Stimulated activated memory B cell treated with anti-CD40 and anti-IgM and Interleukin-4, amounts not matched to agents 10 μg/mL and 1 μg/mL and 100 μg/mL, for 72 hours (primary cell): ENCODE measurements at regions not wholly inside any gene's neighbourhood (a gene's known extent, or its start where the extent isn't known, plus 50 kb on each side); places are given as distances from the start of the nearest gene placed in this dataset.

Experiments used
- ATAC-seq: fragments of 150-1000 bp; cut with Tn5 transposase; 2 replicates; pipeline ENCODE4 v1.10.0; 2021
- H3K27ac Mint-ChIP-seq: one replicate; pipeline ENCODE4 v1.8.0; 2022; ENCODE audit warnings: mild to moderate bottlenecking, mixed read lengths
- H3K27me3 Mint-ChIP-seq: one replicate; pipeline ENCODE4 v1.8.0; 2022; ENCODE audit warnings: mixed read lengths
- H3K36me3 Mint-ChIP-seq: one replicate; pipeline ENCODE4 v1.8.0; 2022; ENCODE audit warnings: mixed read lengths
- H3K4me1 Mint-ChIP-seq: one replicate; pipeline ENCODE4 v1.8.0; 2022; ENCODE audit warnings: mixed read lengths
- H3K4me3 Mint-ChIP-seq: one replicate; pipeline ENCODE4 v1.8.0; 2022; ENCODE audit warnings: mild to moderate bottlenecking, moderate library complexity, mixed read lengths
- H3K9me3 Mint-ChIP-seq: one replicate; pipeline ENCODE4 v1.8.0; 2022; ENCODE audit warnings: mixed read lengths

DNA sequence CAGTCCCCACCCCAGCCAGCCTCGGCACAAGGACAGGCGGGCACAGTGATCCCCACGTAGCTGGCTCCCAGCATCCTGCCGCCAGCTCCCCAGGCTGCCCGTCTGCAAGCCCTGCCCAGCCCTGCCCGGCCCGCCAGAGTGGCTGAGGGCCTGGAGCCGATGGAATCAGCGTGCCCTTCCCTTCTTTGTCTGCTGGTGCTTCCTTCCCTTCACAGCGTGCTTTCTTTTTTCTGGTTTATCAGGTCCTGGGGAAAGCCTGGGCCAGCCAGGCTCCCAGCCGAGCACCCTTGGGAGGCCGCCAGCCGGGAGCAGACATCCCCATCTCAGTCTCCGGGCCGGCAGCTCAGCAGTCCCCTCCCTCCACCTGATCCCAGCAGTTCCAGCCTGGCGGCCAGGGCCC lies 54.7 kb upstream of the SMAD6 start:
- Mint-ChIP-seq H3K27ac (no peak overlapping the region), H3K4me1 (no peaks in the 10 kb centered on the region), H3K9me3 (no peaks in the 10 kb centered on the region), H3K27me3 (peaks cover 18% of the 10 kb centered on the region), H3K36me3 (no peaks in the 10 kb centered on the region), H3K4me3 (no peak overlapping the region)
- ATAC-seq, result no peak

DNA sequence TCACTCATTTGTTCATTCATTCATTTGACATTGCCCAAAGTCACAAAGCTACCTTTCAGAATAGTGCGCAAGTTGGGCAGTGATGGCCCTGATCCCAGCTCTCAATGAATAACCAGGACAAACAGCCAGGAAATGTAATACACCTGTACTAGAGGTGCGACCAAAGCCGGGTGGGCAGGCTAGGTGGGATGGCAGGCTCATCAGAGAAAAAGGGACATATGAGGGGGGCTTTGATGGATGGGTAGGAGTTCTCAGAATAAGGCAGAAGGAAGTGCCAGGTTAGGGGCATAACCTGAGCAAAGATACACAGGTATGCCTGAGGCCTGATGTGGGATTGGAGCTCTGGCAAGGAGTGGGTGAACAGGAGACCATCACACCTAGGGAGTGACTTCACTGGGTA lies 53.4 kb upstream of the SMAD6 start:
- no peak for ATAC-seq
- Mint-ChIP-seq H3K36me3 (no peaks in the 10 kb centered on the region), H3K27me3 (peaks cover 31% of the 10 kb centered on the region), H3K9me3 (no peaks in the 10 kb centered on the region), H3K4me3 (no peak overlapping the region), H3K27ac (no peak overlapping the region), H3K4me1 (no peaks in the 10 kb centered on the region)

- H3K27ac Mint-ChIP-seq, result no peak overlapping the region
- no peaks in the 10 kb centered on the region for H3K9me3 Mint-ChIP-seq
- peaks cover 39% of the 10 kb centered on the region for H3K27me3 Mint-ChIP-seq
- no peaks in the 10 kb centered on the region for H3K4me1 Mint-ChIP-seq
- H3K4me3 Mint-ChIP-seq, result no peak overlapping the region
- no peak for ATAC-seq
- H3K36me3 Mint-ChIP-seq, result no peaks in the 10 kb centered on the region
Measured at GRCh38 chr15:66649235-66649984, 52.6 kb upstream of the SMAD6 start.

DNA sequence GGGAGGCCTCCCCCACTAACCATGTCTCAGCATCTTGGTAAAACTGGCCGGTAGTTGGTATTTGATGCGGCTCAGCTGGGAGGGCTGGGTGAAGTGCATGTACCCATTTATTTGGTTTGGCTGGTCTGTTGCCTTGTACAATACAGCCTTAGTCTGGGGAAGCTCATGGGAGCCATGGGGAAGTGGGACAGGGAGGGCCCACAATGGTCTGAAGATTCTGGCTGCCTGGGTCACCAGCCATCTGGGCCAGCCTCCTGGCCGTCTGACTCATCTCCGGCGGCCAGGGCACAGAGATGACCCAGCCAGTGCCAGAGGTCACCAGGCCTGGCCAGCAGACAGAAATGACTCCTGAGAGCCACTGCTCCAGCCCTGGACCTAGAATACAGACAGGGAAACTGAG lies 51.6 kb upstream of the SMAD6 start:
- Mint-ChIP-seq H3K27me3 (peaks cover 42% of the 10 kb centered on the region), H3K4me1 (no peaks in the 10 kb centered on the region), H3K27ac (no peak overlapping the region), H3K36me3 (no peaks in the 10 kb centered on the region), H3K9me3 (no peaks in the 10 kb centered on the region), H3K4me3 (no peak overlapping the region)
- ATAC-seq, result no peak

DNA sequence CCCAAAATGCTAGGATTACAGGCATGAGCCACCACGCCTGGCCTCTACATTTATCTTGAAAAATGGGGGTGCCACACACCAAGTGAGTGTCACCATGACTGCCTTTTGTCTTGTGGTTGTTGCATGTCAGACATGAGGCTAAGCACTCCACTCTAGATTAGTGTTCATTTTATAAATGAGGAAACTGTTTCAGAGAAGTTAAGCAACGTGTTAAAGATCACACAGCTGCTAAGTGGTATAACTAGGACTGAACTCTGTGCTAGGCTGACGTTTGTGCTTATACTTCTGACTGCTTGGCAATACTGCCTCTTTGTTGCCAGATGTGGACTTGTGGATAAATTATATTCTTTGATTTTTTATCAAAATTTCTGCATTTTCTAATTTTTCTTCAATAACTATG lies 50.8 kb upstream of the SMAD6 start:
- no peaks in the 10 kb centered on the region for H3K9me3 Mint-ChIP-seq
- H3K27me3 Mint-ChIP-seq, result peaks cover 50% of the 10 kb centered on the region
- H3K4me3 Mint-ChIP-seq, result no peak overlapping the region
- ATAC-seq, result no peak
- H3K4me1 Mint-ChIP-seq, result no peaks in the 10 kb centered on the region
- H3K36me3 Mint-ChIP-seq, result no peaks in the 10 kb centered on the region
- H3K27ac Mint-ChIP-seq, result no peak overlapping the region

DNA sequence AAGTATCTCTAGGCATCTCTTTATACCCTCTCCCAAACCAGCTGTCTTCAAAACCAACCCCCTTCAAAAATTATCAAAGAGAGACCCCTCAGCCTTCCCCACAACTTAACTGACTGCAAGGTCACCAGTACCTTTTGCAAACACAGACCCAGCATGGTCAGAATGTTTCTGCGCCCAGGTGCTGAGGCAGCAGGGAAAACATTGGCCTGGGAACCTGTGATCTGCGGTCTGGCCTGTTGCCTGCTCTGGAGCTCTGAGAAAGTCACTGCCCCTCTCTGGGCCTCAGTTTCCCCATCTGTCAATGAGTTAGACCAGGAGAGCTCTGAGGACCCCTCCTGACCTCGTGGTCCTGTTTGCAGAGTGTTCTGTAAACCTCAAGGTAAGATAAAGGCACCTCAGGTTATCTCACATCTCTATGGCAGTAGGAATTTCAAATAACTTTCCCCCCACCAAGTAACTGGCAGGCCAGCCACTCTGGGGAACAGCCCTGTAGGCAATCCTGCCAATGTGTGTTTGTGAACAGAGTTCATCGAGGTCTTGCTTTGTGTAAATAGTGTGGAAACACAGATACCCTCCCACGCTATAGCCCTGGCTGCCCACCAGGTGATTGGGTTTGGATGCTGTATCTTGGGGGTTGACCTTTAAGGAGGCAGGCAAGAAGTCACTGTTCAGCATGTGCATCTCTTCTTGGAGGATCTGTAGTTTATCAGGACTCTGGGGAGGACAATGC lies 50.0 kb upstream of the SMAD6 start:
- Mint-ChIP-seq H3K36me3 (no peaks in the 10 kb centered on the region), H3K4me3 (no peak overlapping the region), H3K27ac (no peak overlapping the region), H3K4me1 (no peaks in the 10 kb centered on the region), H3K27me3 (peaks cover 55% of the 10 kb centered on the region), H3K9me3 (no peaks in the 10 kb centered on the region)
- ATAC-seq, result no peak
